HG02759 (cell line): ENCODE measurements at regions not wholly inside any gene's neighbourhood (a gene's known extent, or its start where the extent isn't known, plus 50 kb on each side); places are given as distances from the start of the nearest gene placed in this dataset.
A peak's percentile ranks its signal among the peaks of the same experiment; 100 is the strongest.

Experiments used
- ATAC-seq: cut with Tn5 transposase; IDR thresholded peaks from one replicate; pipeline ENCODE4 v1.9.1; 2021; ENCODE audit warnings: mild to moderate bottlenecking, moderate library complexity; ENCODE audit not compliant: unreplicated experiment

GRCh38 chr22:48057116-48057835, 1294.8 kb downstream of the TBC1D22A start:
- ATAC-seq = no peak

- ATAC-seq = no peak
Measured at GRCh38 chr22:48055827-48056226, 1293.4 kb downstream of the TBC1D22A start.

DNA sequence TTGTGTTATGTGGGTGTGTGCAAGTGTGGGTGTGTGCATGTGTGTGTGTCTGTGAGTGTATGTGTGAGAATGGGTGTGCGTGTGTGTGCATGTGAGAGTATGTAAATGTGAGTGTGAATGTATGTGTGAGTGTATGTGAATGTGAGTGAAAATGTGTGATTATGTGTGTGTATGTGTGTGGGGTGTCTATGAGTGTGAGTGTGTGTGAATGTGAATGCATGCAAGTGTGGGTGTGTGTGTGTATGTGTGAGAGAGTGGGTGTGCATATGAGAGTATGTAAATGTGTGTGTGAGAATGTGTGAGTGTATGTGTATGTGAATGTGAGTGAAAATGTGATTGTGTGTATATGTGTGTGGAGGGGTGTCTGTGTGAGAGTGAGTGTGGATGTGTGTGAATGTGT, 1292.7 kb downstream of the TBC1D22A start:
- no peak for ATAC-seq

DNA sequence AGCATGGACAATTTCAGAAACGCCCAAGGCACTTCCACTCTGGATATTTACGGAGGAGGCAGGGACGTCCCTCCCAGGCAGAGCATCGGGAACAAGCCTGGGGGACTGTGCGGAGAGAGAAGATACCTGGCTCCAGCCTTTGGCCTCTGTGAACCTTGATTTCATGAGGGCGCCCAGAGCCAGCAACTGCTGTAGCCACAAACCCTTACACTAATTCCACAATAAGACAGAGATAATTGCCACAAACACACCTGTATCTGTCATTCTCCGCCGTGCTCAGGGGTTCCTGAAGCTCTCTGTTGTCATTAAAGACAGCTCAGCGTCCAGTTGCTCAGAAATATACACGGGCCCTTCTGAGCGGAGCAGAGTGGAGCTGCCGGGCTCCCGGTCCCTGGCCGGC, 1292.1 kb downstream of the TBC1D22A start:
- no peak for ATAC-seq

GRCh38 chr22:48053973-48054372, 1291.5 kb downstream of the TBC1D22A start:
- no peak for ATAC-seq

DNA sequence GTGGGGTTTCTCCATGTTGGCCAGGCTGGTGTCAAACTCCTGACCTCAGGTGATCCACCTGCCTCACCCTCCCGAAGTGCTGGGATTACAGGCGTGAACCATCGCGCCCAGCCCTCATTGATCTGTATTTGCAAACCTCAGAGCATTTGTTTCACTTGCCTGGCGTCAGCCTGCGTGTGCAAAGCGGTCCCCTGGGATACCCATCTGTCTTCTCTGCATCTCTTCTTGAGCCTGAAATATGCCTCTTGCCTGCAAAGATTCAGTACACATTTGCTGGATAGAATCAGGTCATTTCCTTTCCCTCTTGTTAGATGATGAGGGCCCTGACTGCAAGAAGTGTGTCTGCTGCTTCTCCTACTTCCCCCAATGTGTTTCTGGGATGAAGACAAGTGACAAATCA, 1291.0 kb downstream of the TBC1D22A start:
- ATAC-seq = no peak

- no peak for ATAC-seq
Measured at GRCh38 chr22:48052621-48052890, 1290.1 kb downstream of the TBC1D22A start.

DNA sequence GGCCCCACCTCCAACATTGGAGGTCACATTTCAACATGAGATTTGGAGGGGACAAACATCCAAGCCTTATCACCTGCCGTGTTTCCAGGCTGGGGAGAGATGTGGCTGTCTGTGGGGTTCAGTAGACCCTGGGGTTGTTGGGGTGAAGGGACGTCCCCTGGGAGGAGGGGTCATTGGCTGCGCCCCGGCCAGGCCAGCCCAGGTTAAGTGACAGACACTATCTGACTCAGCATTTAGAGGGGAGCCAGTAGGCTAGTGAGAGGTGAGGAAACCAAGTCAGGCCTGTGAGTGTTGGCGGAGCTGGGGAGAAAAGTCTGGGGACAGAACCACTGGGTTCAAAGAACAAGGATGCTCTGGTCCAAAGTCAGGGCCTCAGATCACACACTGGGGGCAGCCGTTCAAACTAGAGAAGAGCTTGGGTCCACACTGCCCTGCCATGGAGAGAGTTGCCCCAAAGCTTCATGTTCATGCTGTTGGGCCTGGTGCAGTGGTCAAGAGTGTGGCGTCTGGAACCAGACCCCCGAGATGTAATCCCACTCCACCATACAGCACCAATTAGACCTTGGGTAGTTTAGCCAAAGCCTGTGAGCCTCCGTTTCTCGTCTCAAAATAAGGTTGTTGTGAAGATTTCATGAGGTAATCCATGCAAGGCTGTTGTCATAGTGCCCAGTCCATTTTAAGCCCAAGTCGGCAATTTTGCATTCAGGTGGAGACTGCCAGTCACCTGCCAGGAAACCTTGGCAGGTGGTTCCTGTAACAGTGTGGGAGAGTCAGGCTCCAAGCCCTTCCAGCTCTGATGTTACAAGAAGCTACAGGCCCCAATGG, 1289.6 kb downstream of the TBC1D22A start:
- ATAC-seq = no peak

GRCh38 chr22:48050836-48051235, 1288.4 kb downstream of the TBC1D22A start:
- no peak for ATAC-seq

DNA sequence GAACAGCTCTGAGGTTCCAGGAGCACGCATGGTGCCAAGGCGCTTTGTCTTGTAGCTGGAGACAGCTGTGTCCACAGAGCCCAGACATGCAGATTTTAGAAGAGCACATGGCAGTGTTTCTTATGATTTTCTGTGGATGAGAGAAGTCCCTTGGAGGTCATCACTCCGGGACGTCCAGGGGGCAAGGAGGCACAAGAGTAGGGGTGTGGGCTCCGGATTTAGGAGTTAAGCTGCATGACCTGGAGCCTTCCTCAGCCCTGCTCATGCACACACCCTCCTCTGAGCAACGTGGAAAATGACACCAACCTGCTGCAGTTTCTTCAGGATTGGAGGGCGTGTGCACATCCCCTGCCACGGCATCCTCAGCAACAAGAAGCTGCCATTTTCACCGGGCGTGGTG, 1286.7 kb downstream of the TBC1D22A start:
- no peak for ATAC-seq

- ATAC-seq = no peak
Measured at GRCh38 chr22:48047722-48048500, 1285.5 kb downstream of the TBC1D22A start.

DNA sequence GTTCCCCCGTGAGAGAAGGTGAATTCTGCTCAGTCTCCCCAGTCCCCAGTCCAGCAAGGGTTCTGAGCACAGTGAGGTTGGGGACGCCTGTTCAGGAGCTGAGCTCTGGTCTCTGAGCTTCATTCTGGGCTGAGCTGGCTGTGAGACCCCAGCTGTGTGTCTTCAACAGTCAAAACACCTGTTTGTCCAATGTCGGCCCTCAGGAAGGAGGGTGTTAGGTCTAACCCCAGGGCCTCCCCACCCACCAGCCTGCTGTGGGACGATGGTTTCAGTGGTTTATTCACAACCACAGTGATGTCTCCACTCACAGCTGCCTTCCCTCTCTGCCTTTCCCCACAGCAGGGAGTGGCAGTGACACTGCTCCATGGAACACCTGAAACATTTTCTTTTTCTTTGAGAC, 1282.9 kb downstream of the TBC1D22A start:
- ATAC-seq = peak; percentile 88

GRCh38 chr22:48044487-48045060, 1282.1 kb downstream of the TBC1D22A start:
- ATAC-seq = no peak

- no peak for ATAC-seq
Measured at GRCh38 chr22:48043581-48043980, 1281.1 kb downstream of the TBC1D22A start.

GRCh38 chr22:48042621-48043395, 1280.4 kb downstream of the TBC1D22A start:
- no peak for ATAC-seq

- ATAC-seq = no peak
Measured at GRCh38 chr22:48039326-48039725, 1276.9 kb downstream of the TBC1D22A start.

- no peak for ATAC-seq
Measured at GRCh38 chr22:48037618-48038017, 1275.2 kb downstream of the TBC1D22A start.

GRCh38 chr22:48035897-48036296, 1273.4 kb downstream of the TBC1D22A start:
- no peak for ATAC-seq

- ATAC-seq = no peak
Measured at GRCh38 chr22:48031589-48031988, 1269.1 kb downstream of the TBC1D22A start.

DNA sequence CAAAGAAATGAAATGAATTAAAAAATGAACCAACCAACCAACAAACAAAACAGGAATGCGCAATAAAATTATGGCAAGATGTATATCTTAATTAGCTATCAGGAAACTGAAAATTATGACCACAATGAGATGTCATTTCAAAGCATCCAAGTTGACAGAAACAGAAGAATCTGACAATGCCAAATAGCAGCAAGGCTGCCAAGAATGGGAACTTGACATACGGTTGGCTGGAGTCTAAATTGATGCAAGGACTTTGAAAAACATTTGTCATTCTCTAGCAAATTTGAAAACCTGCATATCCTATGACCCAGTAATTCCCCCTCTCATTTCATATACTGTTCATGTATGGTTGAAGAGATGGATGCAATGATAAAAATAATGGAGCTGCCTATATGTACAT, 1262.6 kb downstream of the TBC1D22A start:
- ATAC-seq = no peak

- ATAC-seq = no peak
Measured at GRCh38 chr22:48021991-48022401, 1259.5 kb downstream of the TBC1D22A start.
